H9 (cell line): ENCODE measurements at regions not wholly inside any gene's neighbourhood (a gene's known extent, or its start where the extent isn't known, plus 50 kb on each side); places are given as distances from the start of the nearest gene placed in this dataset.

Source experiments
- DNase-seq: peaks from one replicate; pipeline ENCODE4 v3.0.0-alpha.2; 2017
- H2AFZ ChIP-seq: one replicate; pipeline ENCODE4 v1.6.1; 2013; ENCODE audit warnings: mild to moderate bottlenecking, low read length, control low read depth, moderate library complexity
- H2AK5ac ChIP-seq: 2 replicates; pipeline ENCODE4 v1.6.1; 2013; ENCODE audit warnings: low read length, control low read depth, mixed read lengths; ENCODE audit not compliant: insufficient read length
- H2BK120ac ChIP-seq: one replicate; pipeline ENCODE4 v1.6.1; 2013; ENCODE audit warnings: low read depth, mild to moderate bottlenecking, low read length, control low read depth, inconsistent platforms; ENCODE audit not compliant: poor library complexity, severe bottlenecking
- H2BK12ac ChIP-seq: 2 replicates; pipeline ENCODE4 v1.6.1; 2013; ENCODE audit warnings: low read length, control low read depth, mixed read lengths, low read depth; ENCODE audit not compliant: insufficient read length
- H2BK15ac ChIP-seq: 2 replicates; pipeline ENCODE4 v1.6.1; 2013; ENCODE audit warnings: low read depth, low read length, control low read depth
- H2BK20ac ChIP-seq: one replicate; pipeline ENCODE4 v1.6.1; 2013; ENCODE audit warnings: low read depth, mild to moderate bottlenecking, low read length, control low read depth, inconsistent platforms; ENCODE audit not compliant: poor library complexity, severe bottlenecking
- H2BK5ac ChIP-seq: 2 replicates; pipeline ENCODE4 v1.6.1; 2013; ENCODE audit warnings: low read length, control low read depth, mixed read lengths; ENCODE audit not compliant: insufficient read length
- H3K14ac ChIP-seq: 2 replicates; pipeline ENCODE4 v1.6.1; 2013; ENCODE audit warnings: low read length, control low read depth; ENCODE audit not compliant: insufficient read depth
- H3K18ac ChIP-seq: 2 replicates; pipeline ENCODE4 v1.6.1; 2013; ENCODE audit warnings: low read depth, mild to moderate bottlenecking, mixed read lengths, low read length, control low read depth; ENCODE audit not compliant: insufficient read length
- H3K23ac ChIP-seq: 2 replicates; pipeline ENCODE4 v1.6.1; 2013; ENCODE audit warnings: low read length, control low read depth, mixed read lengths, low read depth; ENCODE audit not compliant: insufficient read length
- H3K23me2 ChIP-seq: 2 replicates; pipeline ENCODE4 v1.6.1; 2013; ENCODE audit warnings: low read depth, mild to moderate bottlenecking, mixed read lengths, low read length, control low read depth; ENCODE audit not compliant: insufficient read length, poor library complexity, severe bottlenecking
- H3K27ac ChIP-seq: 2 replicates; pipeline ENCODE4 v1.5.1; 2013; ENCODE audit warnings: low read length, control low read depth, mixed read lengths, low read depth; ENCODE audit not compliant: insufficient read length
- H3K27me3 ChIP-seq: 2 replicates; pipeline ENCODE4 v1.6.1; 2013; ENCODE audit warnings: low read length, control low read depth, inconsistent platforms; ENCODE audit not compliant: insufficient read depth
- H3K4ac ChIP-seq: 2 replicates; pipeline ENCODE4 v1.6.1; 2013; ENCODE audit warnings: low read depth, mild to moderate bottlenecking, control low read depth, inconsistent platforms, low read length, moderate library complexity
- H3K4me1 ChIP-seq: 2 replicates; pipeline ENCODE4 v1.6.1; 2013; ENCODE audit warnings: low read length, control low read depth, inconsistent platforms; ENCODE audit not compliant: insufficient read depth
- H3K4me2 ChIP-seq: 2 replicates; pipeline ENCODE4 v1.6.1; 2013; ENCODE audit warnings: low read length, control low read depth, mixed read lengths; ENCODE audit not compliant: insufficient read length, insufficient read depth
- H3K56ac ChIP-seq: 2 replicates; pipeline ENCODE4 v1.6.1; 2013; ENCODE audit warnings: low read depth, mild to moderate bottlenecking, mixed read lengths, low read length, control low read depth; ENCODE audit not compliant: insufficient read length
- H3K79me1 ChIP-seq: 2 replicates; pipeline ENCODE4 v1.6.1; 2013; ENCODE audit warnings: low read depth, mild to moderate bottlenecking, moderate library complexity, low read length, control low read depth, inconsistent platforms; ENCODE audit not compliant: insufficient read depth, poor library complexity, severe bottlenecking
- H3K79me2 ChIP-seq: 2 replicates; pipeline ENCODE4 v1.6.1; 2013; ENCODE audit warnings: low read length, control low read depth, inconsistent platforms; ENCODE audit not compliant: insufficient read depth
- H3K9ac ChIP-seq: 2 replicates; pipeline ENCODE4 v1.6.1; 2013; ENCODE audit warnings: low read length, control low read depth, mixed read lengths; ENCODE audit not compliant: insufficient read length; ENCODE audit errors: extremely low read depth
- H3K9me3 ChIP-seq: one replicate; pipeline ENCODE4 v1.6.1; 2013; ENCODE audit warnings: low read depth, low read length, inconsistent platforms; ENCODE audit not compliant: control insufficient read depth
- H3T11ph ChIP-seq: one replicate; pipeline ENCODE4 v1.6.1; 2013; ENCODE audit warnings: mild to moderate bottlenecking, low read length, control low read depth, inconsistent platforms
- H4K20me1 ChIP-seq: one replicate; pipeline ENCODE4 v1.6.1; 2013; ENCODE audit not compliant: control insufficient read depth, insufficient read length, insufficient read depth
- H4K5ac ChIP-seq: 2 replicates; pipeline ENCODE4 v1.6.1; 2013; ENCODE audit warnings: low read depth, mild to moderate bottlenecking, mixed read lengths, low read length, control low read depth; ENCODE audit not compliant: insufficient read length
- H4K8ac ChIP-seq: replicated peaks from 2 replicates; pipeline ENCODE4 v1.6.1; 2013; ENCODE audit warnings: low read length, control low read depth, mixed read lengths, low read depth; ENCODE audit not compliant: insufficient read length
- H4K91ac ChIP-seq: 2 replicates; pipeline ENCODE4 v1.6.1; 2013; ENCODE audit warnings: low read depth, mild to moderate bottlenecking, moderate library complexity, mixed read lengths, low read length, control low read depth; ENCODE audit not compliant: insufficient read length
- H3K27ac Mint-ChIP-seq, 3 experiments: 2 replicates in 2 of 3; 3 replicates in 1 of 3; pipeline ENCODE4 v1.8.0; 2020 to 2021; ENCODE audit warnings: mixed read lengths in 3 of 3, mild to moderate bottlenecking in 1 of 3, moderate library complexity in 1 of 3
- H3K27me3 Mint-ChIP-seq: 2 replicates; pipeline ENCODE4 v1.8.0; 2021; ENCODE audit warnings: low read depth, mild to moderate bottlenecking, moderate library complexity, mixed read lengths
- H3K36me3 Mint-ChIP-seq, 3 experiments: 2 replicates in 2 of 3; 3 replicates in 1 of 3; pipeline ENCODE4 v1.8.0; 2020 to 2021; ENCODE audit warnings: low read depth in 3 of 3, mixed read lengths in 3 of 3; ENCODE audit not compliant: insufficient read depth in 1 of 3
- H3K4me1 Mint-ChIP-seq, 2 experiments: 2 replicates each; pipeline ENCODE4 v1.8.0; 2020; ENCODE audit warnings: mixed read lengths in 2 of 2
- H3K4me3 Mint-ChIP-seq, 2 experiments: 2 replicates in 1 of 2; 3 replicates in 1 of 2; pipeline ENCODE4 v1.8.0; 2020 to 2021; ENCODE audit warnings: mild to moderate bottlenecking in 2 of 2, mixed read lengths in 2 of 2, moderate library complexity in 1 of 2
- H3K9me3 Mint-ChIP-seq, 2 experiments: 2 replicates in 1 of 2; 3 replicates in 1 of 2; pipeline ENCODE4 v1.8.0; 2020; ENCODE audit warnings: mild to moderate bottlenecking in 2 of 2, mixed read lengths in 2 of 2, moderate library complexity in 1 of 2
- CTCF ChIP-seq: fragments of 200-600 bp; sonication (generic); conservative IDR thresholded peaks from 3 replicates; pipeline ENCODE4 v1.8.0; 2021; ENCODE audit warnings: antibody characterized with exemption, mild to moderate bottlenecking
- WGBS: extraction: QIAGEN DNeasy Blood & Tissue Kit; methylation state at CpG from one replicate; pipeline ENCODE4 v1.1.7; 2013; ENCODE audit warnings: missing lambda C conversion rate, low lambda C conversion rate, mixed read lengths; ENCODE audit not compliant: insufficient read length; ENCODE audit errors: extremely low coverage; 5-methylcytosine and 5-hydroxymethylcytosine counted together

GRCh38 chr12:46535376-46535775, 162.8 kb upstream of the SLC38A2 start:
- no peak overlapping the region for H3K23ac ChIP-seq
- H3K4me3 Mint-ChIP-seq = no peak overlapping the region
- no peak overlapping the region for H3K56ac ChIP-seq
- H3K9ac ChIP-seq = no peak overlapping the region
- no peak overlapping the region for H3K4me2 ChIP-seq
- no peaks in the 10 kb centered on the region for H3K23me2 ChIP-seq
- no CpG with 5 or more reads among the region's 3 CpGs for WGBS
- no peak overlapping the region for H2AFZ ChIP-seq
- no peak overlapping the region for H2BK120ac ChIP-seq
- H2BK12ac ChIP-seq = no peak overlapping the region
- H4K5ac ChIP-seq = no peak overlapping the region
- no peaks in the 10 kb centered on the region for H3K4me1 ChIP-seq
- no peak overlapping the region for H3K4ac ChIP-seq
- H3K79me1 ChIP-seq = no peaks in the 10 kb centered on the region
- DNase-seq = no peak
- H3K9me3 Mint-ChIP-seq = peaks cover 5 to 8% of the 10 kb centered on the region in 2 experiments
- H3K18ac ChIP-seq = no peak overlapping the region
- no peak overlapping the region for H4K91ac ChIP-seq
- no peak overlapping the region for H2AK5ac ChIP-seq
- H3K27me3 Mint-ChIP-seq = no peaks in the 10 kb centered on the region
- H3K4me1 Mint-ChIP-seq = peaks cover 15 to 19% of the 10 kb centered on the region in 2 experiments
- H3K79me2 ChIP-seq = no peaks in the 10 kb centered on the region
- no peak overlapping the region for H2BK20ac ChIP-seq
- H3K27me3 ChIP-seq = no peaks in the 10 kb centered on the region; the same call in 1 of the 2 replicates
- H2BK15ac ChIP-seq = no peak overlapping the region
- no peak overlapping the region for H3K27ac Mint-ChIP-seq
- no peaks in the 10 kb centered on the region for H3K9me3 ChIP-seq
- no peak for TF ChIP-seq CTCF
- H3K36me3 Mint-ChIP-seq = peaks cover 2 to 6% (median 4%) of the 10 kb centered on the region in 3 experiments; a peak in 4 of 7 replicates
- H3T11ph ChIP-seq = no peak overlapping the region
- no peak overlapping the region for H2BK5ac ChIP-seq
- H3K27ac ChIP-seq = no peak overlapping the region
- H4K8ac ChIP-seq = no peak overlapping the region
- no peak overlapping the region for H3K14ac ChIP-seq
- H4K20me1 ChIP-seq = no peaks in the 10 kb centered on the region
